SK-N-SH (cell line): ENCODE measurements at regions not wholly inside any gene's neighbourhood (a gene's known extent, or its start where the extent isn't known, plus 50 kb on each side); places are given as distances from the start of the nearest gene placed in this dataset.

Source experiments
- CTCF ChIP-seq: fragments of 200-600 bp; sonication (generic); IDR thresholded peaks from 2 replicates; pipeline ENCODE4 v1.6.1; 2017; ENCODE audit warnings: antibody characterized with exemption, mild to moderate bottlenecking, moderate library complexity
- JUND ChIP-seq: IDR thresholded peaks from 2 replicates; pipeline ENCODE4 v1.4.0; 2012
- SIN3A ChIP-seq: IDR thresholded peaks from 2 replicates; pipeline ENCODE4 v1.6.1; 2012; ENCODE audit warnings: low read depth, mild to moderate bottlenecking, low read length, moderate library complexity, borderline replicate concordance

GRCh38 chr1:101376121-101377083 lies 139.6 kb downstream of the S1PR1 start:
- TF ChIP-seq CTCF (no peak), SIN3A (no peak), JUND (no peak)
